GM23338 (cell line): ENCODE measurements at regions not wholly inside any gene's neighbourhood (a gene's known extent, or its start where the extent isn't known, plus 50 kb on each side); places are given as distances from the start of the nearest gene placed in this dataset.

ENCODE experiments used
- ATAC-seq: fragments of 200-7000 bp; cut with Tn5 transposase; 3 replicates; pipeline ENCODE4 v1.9.1; 2020
- DNase-seq: peaks from one replicate; pipeline ENCODE4 v3.0.0-alpha.2; 2015; ENCODE audit warnings: low spot score
- H2AFZ ChIP-seq: fragments of 200-600 bp; sonication (generic); 2 replicates; pipeline ENCODE4 v1.8.0; 2016; ENCODE audit warnings: antibody characterized with exemption, mild to moderate bottlenecking, moderate library complexity
- H3F3A ChIP-seq: fragments of 200-600 bp; sonication (generic); replicated peaks from 2 replicates; pipeline ENCODE4 v1.8.0; 2017; ENCODE audit warnings: antibody characterized with exemption, mixed run types, low read depth
- H3K27ac ChIP-seq: fragments of 200-600 bp; sonication (generic); 2 replicates; pipeline ENCODE4 v1.6.1; 2016; ENCODE audit warnings: low read depth
- H3K27me3 ChIP-seq: fragments of 200-600 bp; sonication (generic); 2 replicates; pipeline ENCODE4 v1.8.0; 2016; ENCODE audit warnings: mild to moderate bottlenecking, mixed run types, moderate library complexity; ENCODE audit not compliant: insufficient read depth
- H3K36me3 ChIP-seq: fragments of 200-600 bp; sonication (generic); 2 replicates; pipeline ENCODE4 v1.8.0; 2016; ENCODE audit warnings: mild to moderate bottlenecking; ENCODE audit not compliant: insufficient read depth
- H3K4me1 ChIP-seq: fragments of 200-600 bp; sonication (generic); 2 replicates; pipeline ENCODE4 v1.8.0; 2016; ENCODE audit warnings: mild to moderate bottlenecking, moderate library complexity; ENCODE audit not compliant: insufficient read depth
- H3K4me2 ChIP-seq: fragments of 200-600 bp; sonication (generic); 2 replicates; pipeline ENCODE4 v1.7.1; 2017; ENCODE audit warnings: mixed run types
- H3K4me3 ChIP-seq: fragments of 200-600 bp; sonication (generic); 2 replicates; pipeline ENCODE4 v1.6.1; 2016; ENCODE audit warnings: mixed run types
- H3K79me2 ChIP-seq: fragments of 200-600 bp; sonication (generic); replicated peaks from 2 replicates; pipeline ENCODE4 v1.8.0; 2017; ENCODE audit warnings: mild to moderate bottlenecking; ENCODE audit not compliant: insufficient read depth
- H3K9me2 ChIP-seq: fragments of 200-600 bp; sonication (generic); 2 replicates; pipeline ENCODE4 v1.8.0; 2017; ENCODE audit not compliant: insufficient read depth
- H4K20me1 ChIP-seq: fragments of 200-600 bp; sonication (generic); replicated peaks from 2 replicates; pipeline ENCODE4 v1.8.0; 2017; ENCODE audit warnings: mild to moderate bottlenecking; ENCODE audit not compliant: insufficient read depth
- H3K27ac Mint-ChIP-seq: 2 replicates; pipeline ENCODE4 v1.8.0; 2020; ENCODE audit warnings: inconsistent platforms, mild to moderate bottlenecking, moderate library complexity, mixed read lengths
- H3K27me3 Mint-ChIP-seq: 3 replicates; pipeline ENCODE4 v1.8.0; 2022; ENCODE audit warnings: low read depth, mild to moderate bottlenecking, moderate library complexity, mixed read lengths, inconsistent platforms; ENCODE audit not compliant: insufficient read depth, poor library complexity
- H3K36me3 Mint-ChIP-seq: 3 replicates; pipeline ENCODE4 v1.8.0; 2021; ENCODE audit warnings: low read depth, mild to moderate bottlenecking, inconsistent platforms, moderate library complexity, mixed read lengths
- H3K4me1 Mint-ChIP-seq: 3 replicates; pipeline ENCODE4 v1.8.0; 2020; ENCODE audit warnings: mild to moderate bottlenecking, inconsistent platforms, mixed read lengths
- H3K4me3 Mint-ChIP-seq: 3 replicates; pipeline ENCODE4 v1.8.0; 2021; ENCODE audit warnings: moderate library complexity, mild to moderate bottlenecking, inconsistent platforms, mixed read lengths
- H3K9me3 Mint-ChIP-seq: 3 replicates; pipeline ENCODE4 v1.8.0; 2020; ENCODE audit warnings: moderate library complexity, mild to moderate bottlenecking, inconsistent platforms, mixed read lengths
- JUNB ChIP-seq: IDR thresholded peaks from one replicate; pipeline ENCODE4 v1.6.1; 2016; ENCODE audit warnings: antibody characterized with exemption; ENCODE audit not compliant: unreplicated experiment
- NANOG ChIP-seq: IDR thresholded peaks from 2 replicates; pipeline ENCODE4 v1.6.1; 2016; ENCODE audit warnings: antibody characterized with exemption, borderline replicate concordance
- ZNF331 ChIP-seq: fragments of 250-450 bp; sonication (Bioruptor Pico); IDR thresholded peaks from 2 replicates; pipeline ENCODE4 v1.5.0; 2020; ENCODE audit warnings: low read depth, mild to moderate bottlenecking, moderate library complexity
- TF ChIP-seq, protein P1 (sequence below): IDR thresholded peaks from one replicate; pipeline ENCODE4 v1.6.1; 2018; ENCODE audit warnings: antibody characterized with exemption; ENCODE audit not compliant: unreplicated experiment
- TF ChIP-seq, protein P2 (sequence below): fragments of 250-450 bp; sonication (Bioruptor Pico); IDR thresholded peaks from 2 replicates; pipeline ENCODE4 v1.5.0; 2020; ENCODE audit warnings: mild to moderate bottlenecking, moderate library complexity

DNA sequence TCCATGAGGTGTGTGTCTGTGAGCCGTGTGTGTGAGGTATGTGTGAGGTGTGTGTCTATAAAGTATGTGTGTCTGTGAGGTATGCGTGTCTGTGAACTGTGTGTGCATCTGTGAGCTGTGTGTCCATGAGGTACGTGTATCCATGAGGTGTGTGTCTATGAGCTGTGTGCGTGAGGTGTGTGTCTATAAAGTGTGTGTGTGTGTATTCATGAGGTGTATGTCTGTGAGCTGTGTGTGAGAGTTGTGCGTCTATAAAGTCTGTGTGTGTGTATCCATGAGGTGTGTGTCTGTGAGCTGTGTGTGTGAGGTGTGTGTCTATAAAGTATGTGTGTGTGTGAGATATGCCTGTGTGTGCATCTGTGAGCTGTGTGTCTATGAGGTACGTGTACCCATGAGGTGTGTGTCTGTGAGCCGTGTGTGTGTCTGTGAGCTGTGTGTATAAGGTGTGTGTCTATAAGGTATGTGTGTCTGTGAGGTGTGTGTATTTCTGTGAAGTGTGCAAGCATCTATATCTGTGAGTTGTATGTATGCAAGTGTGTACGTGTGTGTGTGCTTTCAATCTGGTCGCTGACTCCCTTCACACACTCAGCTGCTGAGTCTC, 91.9 kb upstream of the FOXP4 start:
- no peak overlapping the region for H2AFZ ChIP-seq
- H3K27ac ChIP-seq, result no peak overlapping the region
- H3K4me1 ChIP-seq, result peaks cover 11% of the 10 kb centered on the region
- H3K79me2 ChIP-seq, result no peaks in the 10 kb centered on the region
- H4K20me1 ChIP-seq, result no peaks in the 10 kb centered on the region
- no peak for DNase-seq
- ATAC-seq, result no peak
- Mint-ChIP-seq H3K9me3 (no peaks in the 10 kb centered on the region), H3K27ac (no peak overlapping the region), H3K36me3 (no peaks in the 10 kb centered on the region), H3K4me1 (peaks cover 40% of the 10 kb centered on the region), H3K27me3 (peaks cover 20% of the 10 kb centered on the region), H3K4me3 (no peak overlapping the region)
- TF ChIP-seq ZNF331 (CRISPR knock-in tag) (no peak), JUNB (no peak), NANOG (no peak)
- TF ChIP-seq, protein P1, sequence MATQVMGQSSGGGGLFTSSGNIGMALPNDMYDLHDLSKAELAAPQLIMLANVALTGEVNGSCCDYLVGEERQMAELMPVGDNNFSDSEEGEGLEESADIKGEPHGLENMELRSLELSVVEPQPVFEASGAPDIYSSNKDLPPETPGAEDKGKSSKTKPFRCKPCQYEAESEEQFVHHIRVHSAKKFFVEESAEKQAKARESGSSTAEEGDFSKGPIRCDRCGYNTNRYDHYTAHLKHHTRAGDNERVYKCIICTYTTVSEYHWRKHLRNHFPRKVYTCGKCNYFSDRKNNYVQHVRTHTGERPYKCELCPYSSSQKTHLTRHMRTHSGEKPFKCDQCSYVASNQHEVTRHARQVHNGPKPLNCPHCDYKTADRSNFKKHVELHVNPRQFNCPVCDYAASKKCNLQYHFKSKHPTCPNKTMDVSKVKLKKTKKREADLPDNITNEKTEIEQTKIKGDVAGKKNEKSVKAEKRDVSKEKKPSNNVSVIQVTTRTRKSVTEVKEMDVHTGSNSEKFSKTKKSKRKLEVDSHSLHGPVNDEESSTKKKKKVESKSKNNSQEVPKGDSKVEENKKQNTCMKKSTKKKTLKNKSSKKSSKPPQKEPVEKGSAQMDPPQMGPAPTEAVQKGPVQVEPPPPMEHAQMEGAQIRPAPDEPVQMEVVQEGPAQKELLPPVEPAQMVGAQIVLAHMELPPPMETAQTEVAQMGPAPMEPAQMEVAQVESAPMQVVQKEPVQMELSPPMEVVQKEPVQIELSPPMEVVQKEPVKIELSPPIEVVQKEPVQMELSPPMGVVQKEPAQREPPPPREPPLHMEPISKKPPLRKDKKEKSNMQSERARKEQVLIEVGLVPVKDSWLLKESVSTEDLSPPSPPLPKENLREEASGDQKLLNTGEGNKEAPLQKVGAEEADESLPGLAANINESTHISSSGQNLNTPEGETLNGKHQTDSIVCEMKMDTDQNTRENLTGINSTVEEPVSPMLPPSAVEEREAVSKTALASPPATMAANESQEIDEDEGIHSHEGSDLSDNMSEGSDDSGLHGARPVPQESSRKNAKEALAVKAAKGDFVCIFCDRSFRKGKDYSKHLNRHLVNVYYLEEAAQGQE, result no peak
- TF ChIP-seq, protein P2, sequence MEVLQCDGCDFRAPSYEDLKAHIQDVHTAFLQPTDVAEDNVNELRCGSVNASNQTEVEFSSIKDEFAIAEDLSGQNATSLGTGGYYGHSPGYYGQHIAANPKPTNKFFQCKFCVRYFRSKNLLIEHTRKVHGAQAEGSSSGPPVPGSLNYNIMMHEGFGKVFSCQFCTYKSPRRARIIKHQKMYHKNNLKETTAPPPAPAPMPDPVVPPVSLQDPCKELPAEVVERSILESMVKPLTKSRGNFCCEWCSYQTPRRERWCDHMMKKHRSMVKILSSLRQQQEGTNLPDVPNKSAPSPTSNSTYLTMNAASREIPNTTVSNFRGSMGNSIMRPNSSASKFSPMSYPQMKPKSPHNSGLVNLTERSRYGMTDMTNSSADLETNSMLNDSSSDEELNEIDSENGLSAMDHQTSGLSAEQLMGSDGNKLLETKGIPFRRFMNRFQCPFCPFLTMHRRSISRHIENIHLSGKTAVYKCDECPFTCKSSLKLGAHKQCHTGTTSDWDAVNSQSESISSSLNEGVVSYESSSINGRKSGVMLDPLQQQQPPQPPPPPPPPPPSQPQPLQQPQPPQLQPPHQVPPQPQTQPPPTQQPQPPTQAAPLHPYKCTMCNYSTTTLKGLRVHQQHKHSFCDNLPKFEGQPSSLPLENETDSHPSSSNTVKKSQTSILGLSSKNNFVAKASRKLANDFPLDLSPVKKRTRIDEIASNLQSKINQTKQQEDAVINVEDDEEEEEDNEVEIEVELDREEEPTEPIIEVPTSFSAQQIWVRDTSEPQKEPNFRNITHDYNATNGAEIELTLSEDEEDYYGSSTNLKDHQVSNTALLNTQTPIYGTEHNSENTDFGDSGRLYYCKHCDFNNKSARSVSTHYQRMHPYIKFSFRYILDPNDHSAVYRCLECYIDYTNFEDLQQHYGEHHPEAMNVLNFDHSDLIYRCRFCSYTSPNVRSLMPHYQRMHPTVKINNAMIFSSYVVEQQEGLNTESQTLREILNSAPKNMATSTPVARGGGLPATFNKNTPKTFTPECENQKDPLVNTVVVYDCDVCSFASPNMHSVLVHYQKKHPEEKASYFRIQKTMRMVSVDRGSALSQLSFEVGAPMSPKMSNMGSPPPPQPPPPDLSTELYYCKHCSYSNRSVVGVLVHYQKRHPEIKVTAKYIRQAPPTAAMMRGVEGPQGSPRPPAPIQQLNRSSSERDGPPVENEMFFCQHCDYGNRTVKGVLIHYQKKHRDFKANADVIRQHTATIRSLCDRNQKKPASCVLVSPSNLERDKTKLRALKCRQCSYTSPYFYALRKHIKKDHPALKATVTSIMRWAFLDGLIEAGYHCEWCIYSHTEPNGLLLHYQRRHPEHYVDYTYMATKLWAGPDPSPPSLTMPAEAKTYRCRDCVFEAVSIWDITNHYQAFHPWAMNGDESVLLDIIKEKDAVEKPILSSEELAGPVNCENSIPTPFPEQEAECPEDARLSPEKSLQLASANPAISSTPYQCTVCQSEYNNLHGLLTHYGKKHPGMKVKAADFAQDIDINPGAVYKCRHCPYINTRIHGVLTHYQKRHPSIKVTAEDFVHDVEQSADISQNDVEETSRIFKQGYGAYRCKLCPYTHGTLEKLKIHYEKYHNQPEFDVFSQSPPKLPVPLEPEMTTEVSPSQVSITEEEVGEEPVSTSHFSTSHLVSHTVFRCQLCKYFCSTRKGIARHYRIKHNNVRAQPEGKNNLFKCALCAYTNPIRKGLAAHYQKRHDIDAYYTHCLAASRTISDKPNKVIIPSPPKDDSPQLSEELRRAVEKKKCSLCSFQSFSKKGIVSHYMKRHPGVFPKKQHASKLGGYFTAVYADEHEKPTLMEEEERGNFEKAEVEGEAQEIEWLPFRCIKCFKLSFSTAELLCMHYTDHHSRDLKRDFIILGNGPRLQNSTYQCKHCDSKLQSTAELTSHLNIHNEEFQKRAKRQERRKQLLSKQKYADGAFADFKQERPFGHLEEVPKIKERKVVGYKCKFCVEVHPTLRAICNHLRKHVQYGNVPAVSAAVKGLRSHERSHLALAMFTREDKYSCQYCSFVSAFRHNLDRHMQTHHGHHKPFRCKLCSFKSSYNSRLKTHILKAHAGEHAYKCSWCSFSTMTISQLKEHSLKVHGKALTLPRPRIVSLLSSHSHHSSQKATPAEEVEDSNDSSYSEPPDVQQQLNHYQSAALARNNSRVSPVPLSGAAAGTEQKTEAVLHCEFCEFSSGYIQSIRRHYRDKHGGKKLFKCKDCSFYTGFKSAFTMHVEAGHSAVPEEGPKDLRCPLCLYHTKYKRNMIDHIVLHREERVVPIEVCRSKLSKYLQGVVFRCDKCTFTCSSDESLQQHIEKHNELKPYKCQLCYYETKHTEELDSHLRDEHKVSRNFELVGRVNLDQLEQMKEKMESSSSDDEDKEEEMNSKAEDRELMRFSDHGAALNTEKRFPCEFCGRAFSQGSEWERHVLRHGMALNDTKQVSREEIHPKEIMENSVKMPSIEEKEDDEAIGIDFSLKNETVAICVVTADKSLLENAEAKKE (CRISPR knock-in tag), result no peak
- H3K4me2 ChIP-seq, result no peak overlapping the region
- H3K27me3 ChIP-seq, result peaks cover 21% of the 10 kb centered on the region
- H3K36me3 ChIP-seq, result no peaks in the 10 kb centered on the region
- no peaks in the 10 kb centered on the region for H3F3A ChIP-seq
- H3K9me2 ChIP-seq, result no peaks in the 10 kb centered on the region
- H3K4me3 ChIP-seq, result no peak overlapping the region
